HG03521 (cell line): ENCODE measurements at regions not wholly inside any gene's neighbourhood (a gene's known extent, or its start where the extent isn't known, plus 50 kb on each side); places are given as distances from the start of the nearest gene placed in this dataset.

Source experiments
- ATAC-seq: cut with Tn5 transposase; IDR thresholded peaks from one replicate; pipeline ENCODE4 v1.9.1; 2021; ENCODE audit warnings: mild to moderate bottlenecking, moderate library complexity; ENCODE audit not compliant: unreplicated experiment

DNA sequence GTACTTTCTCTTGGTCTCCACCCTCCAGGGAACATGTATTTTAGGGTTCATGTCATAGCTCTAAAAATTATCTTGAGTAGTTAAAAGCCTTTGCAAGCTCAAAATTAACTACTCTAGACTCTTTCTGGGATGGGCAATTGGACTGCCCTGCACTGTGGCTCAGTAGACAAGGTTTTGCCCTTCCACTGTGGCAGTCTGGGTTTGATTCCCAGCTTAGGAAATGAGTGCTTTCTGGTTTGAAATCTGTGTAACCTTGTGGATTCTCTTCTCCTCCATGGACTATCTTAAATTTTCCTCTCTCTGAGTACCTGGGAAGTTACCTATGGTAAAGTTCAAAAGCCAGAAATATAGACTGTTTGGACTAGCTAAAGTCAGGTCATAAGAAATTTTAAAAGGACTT, 94.6 kb upstream of the UST start:
- ATAC-seq: no peak

- no peak for ATAC-seq
These were observed 93.6 kb upstream of the UST start for GRCh38 chr6:148653138-148653776.

GRCh38 chr6:148657048-148657447, 89.8 kb upstream of the UST start:
- no peak for ATAC-seq

DNA sequence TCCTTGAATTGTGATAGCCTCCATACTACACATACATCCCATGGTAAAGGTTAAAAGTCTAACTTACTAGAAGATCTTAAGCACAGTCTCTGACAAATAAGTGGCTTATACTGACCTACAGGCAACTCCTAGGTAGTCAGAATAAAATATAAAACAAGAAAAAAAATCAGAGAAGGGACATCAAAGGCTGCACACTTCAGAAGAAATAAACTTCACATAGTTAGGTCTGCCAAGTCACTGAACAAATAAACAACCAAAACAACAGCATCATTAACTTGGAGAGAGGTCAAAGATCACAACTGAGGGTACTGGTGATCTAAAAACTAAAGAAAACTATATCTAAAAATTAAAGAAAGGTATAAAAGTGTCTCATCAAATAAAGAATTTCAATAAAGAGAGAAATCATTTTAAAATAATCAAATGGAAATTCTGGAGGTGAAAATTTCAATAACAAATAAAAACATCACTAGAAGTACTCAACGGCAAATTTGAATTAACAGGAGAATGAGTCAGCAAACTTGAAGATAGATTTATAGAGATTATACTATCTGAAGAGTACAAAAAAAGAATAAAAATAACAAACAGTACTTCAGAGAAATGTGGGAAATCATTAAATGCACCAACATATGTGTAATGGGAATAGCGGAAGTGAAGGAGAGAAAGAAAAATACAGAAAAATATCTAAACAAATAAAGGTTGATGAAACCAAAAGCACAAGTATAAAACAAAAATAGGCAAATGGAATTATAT, 88.0 kb upstream of the UST start:
- no peak for ATAC-seq

GRCh38 chr6:148667395-148667794, 79.4 kb upstream of the UST start:
- no peak for ATAC-seq

DNA sequence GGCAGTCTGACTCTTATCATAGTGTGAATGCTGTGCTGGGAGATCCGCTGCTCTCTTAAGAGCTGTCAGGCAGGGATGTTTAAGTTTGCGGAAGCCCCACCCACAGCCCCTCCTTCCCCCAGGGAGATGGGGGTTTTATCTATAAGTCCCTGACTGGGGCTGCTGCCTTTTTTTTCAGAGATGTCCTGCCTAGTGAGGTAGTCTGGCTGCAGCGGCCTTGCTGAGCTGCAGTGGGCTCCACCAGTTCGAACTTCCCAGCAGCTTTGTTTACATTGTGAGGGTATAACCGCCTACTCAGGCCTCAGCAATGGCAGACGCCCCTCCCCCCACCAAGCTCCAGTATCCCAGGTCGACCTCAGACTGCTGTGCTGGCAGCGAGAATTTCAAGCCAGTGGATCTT, 75.7 kb upstream of the UST start:
- no peak for ATAC-seq

DNA sequence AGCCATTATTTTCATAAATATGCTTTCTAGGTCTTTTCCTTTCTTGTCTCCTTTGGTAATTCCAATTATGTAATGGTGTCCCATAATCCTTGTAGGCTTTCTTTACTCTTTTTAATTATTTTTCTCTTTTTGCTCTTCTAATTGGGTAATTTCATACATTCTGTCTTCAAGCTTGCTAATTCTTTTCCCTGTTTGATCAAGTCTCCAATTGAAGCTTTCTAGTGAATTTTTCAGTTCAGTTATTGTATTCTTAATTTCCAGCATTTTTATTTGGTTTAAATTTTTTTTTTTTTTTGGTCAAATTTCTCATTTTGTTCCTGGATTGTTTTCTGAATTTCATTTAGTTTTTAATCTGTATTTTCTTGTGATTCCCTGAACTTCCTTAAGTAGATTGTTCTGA, 74.9 kb upstream of the UST start:
- no peak for ATAC-seq

DNA sequence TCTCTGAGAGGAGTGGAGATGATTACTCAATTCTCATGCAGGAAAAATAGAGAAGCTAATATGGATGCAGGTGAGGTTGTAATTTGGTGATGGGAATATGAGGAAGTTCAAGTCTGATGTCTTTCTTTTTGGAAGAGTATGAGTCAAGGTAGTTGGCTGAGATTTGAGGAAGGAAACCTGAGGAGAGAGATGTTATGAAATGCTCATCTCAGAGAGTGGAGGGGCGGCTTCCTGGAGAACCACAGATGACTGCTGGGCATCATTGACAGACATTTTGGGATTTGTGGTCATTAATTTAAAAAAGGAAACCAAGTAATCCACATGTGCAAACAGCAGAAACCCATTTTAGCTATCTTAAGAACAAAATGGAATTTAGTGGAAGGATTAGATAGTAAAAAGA, 72.5 kb upstream of the UST start:
- no peak for ATAC-seq

DNA sequence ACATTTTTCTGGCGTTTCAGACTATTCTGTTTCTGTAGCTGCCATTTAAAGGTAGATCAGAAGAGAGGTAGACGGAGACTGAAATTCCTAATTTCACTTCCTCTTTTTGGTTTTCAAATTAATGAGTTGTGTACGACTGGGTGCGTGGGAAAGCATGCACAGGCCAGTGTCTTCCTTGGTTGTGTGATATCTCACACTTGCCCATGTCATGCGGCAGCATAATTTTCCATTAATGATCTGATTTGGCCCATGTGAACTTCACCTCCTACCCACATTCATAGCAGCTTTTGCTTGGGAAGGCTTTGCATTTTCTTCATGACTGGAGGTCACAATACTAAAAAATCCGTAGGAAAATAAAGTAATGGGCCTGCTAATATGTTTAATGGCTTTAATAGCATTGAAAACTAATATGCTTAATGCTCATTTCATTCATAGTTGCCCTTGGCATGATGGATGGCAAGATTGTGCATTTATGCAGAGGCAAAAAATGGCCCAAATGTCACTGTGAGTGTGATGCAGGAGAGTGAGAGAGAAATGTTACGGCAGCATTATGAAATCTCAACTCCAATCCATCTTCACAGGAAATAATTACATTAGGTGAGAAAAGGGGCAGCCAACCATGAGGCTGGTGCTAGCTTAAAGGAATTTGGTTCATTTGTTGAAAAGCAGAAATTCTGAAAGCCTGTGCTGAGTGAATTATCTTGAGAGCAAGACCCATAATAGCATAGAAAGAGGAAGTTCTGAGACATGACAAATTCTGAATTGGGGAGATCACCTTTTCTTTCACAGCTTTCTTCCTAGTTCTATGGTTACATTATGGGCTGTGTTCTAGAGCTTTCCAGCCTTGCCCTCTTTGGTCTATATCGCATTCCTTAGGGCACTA, 69.0 kb upstream of the UST start:
- peak; percentile 80 for ATAC-seq

DNA sequence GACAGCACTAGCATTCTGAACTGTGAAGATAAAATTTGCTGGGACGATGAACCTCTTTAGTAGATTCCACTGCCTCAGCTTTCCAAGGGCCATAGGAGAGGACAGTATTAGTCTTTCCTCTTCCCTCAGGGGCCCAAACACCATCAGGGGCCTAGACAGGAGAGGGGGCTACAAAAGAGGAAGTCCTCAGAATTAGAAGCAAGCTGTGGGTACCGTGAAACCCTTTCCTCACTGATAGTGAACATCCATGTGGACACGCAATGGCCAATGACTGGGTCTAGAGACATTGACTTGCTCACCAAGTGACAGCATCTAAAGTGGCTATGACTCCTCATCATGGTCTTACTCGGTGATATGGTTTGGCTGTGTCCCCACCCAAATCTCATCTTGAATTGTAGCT, 68.1 kb upstream of the UST start:
- ATAC-seq: no peak

DNA sequence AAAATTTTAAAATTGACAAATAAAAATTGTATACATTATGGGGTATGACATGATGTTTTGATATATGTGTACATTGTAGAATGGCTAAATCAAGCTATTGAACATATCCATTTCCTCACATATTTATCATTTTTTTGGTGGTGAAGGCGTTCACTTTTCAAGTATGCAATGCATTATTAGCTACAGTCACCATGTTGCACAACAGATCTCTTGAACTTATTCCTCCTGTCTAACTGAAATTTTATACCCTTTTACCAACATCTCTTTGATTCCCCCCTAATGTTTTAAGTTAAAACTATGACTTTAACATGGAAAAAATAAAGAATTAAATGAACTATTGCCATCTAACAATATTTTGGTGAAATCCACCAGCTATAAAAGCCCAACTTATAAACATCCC, 65.2 kb upstream of the UST start:
- no peak for ATAC-seq

DNA sequence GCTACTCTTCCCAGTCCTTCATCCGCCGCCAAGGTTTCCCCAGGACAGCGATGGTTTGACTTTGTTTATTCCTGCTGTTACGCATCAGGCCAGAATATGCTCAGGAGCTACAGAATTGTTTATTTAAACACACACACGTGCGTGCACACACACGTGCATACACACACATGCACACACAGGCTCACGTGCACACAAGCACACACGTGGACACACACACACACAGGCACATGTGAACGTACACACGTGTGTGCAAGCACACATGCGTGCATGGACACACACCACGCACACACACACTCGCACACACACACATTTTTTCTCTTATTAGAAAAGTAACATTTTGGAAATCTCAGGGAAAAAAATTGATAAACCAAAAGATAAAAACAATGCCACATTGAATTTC, 64.6 kb upstream of the UST start:
- no peak for ATAC-seq

GRCh38 chr6:148682990-148683389, 63.8 kb upstream of the UST start:
- ATAC-seq: no peak

- no peak for ATAC-seq
These were observed 57.7 kb upstream of the UST start for GRCh38 chr6:148689168-148689567.

- no peak for ATAC-seq
These were observed 52.8 kb upstream of the UST start for GRCh38 chr6:148693882-148694484.
